HG03342 (cell line): ENCODE measurements at regions not wholly inside any gene's neighbourhood (a gene's known extent, or its start where the extent isn't known, plus 50 kb on each side); places are given as distances from the start of the nearest gene placed in this dataset.

Experiments used
- ATAC-seq: cut with Tn5 transposase; IDR thresholded peaks from one replicate; pipeline ENCODE4 v1.9.1; 2021; ENCODE audit warnings: mild to moderate bottlenecking, moderate library complexity; ENCODE audit not compliant: unreplicated experiment

DNA sequence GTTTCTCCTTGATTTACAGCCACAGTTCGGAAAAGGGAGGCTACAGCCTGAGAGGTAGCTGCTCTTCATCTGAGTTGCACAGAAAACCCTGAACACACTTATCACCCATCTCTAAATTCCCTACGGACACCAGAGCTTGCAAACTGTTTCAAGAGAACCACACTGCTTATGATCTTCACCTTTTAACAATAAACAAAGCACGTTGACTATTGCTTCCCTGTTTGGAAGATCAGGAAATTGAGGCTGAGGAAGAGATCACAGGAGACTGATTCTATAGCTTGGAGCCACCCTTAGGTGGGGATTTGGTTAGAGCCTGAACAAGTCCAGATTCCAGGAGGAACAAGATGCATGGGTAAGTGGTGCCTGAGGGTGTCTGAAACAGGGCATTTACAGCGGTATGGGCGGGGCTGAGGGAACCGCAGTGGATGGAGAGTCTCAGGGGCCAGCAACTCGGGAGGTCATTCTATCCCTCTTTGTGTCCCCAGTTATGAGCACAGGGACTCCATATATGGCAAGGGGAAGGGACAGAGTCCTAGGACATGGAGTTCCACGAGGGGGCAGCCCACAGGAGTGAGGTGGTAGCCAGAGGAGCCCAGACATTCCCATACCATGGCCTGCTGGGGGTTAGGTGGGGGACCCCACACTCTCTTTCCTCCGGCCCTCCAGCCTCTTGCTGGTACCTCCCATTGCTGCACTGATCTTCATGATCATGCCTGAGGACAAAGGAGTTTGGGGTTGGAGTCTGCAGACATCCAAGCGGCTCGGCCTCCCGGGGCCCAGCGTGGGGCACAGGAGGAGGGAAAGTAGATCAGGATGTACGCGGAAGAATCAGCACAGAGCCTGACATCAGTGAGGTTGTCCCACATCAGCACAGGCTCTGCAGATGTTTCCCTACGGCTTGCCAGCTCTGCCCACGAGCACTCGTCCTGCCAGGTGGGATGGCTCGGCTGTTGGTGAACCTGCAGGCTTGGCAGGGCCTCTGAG, 162.3 kb upstream of the ZNF536 start:
- ATAC-seq = no peak

- ATAC-seq = no peak
Measured at GRCh38 chr19:30212574-30212973, 159.6 kb upstream of the ZNF536 start.

DNA sequence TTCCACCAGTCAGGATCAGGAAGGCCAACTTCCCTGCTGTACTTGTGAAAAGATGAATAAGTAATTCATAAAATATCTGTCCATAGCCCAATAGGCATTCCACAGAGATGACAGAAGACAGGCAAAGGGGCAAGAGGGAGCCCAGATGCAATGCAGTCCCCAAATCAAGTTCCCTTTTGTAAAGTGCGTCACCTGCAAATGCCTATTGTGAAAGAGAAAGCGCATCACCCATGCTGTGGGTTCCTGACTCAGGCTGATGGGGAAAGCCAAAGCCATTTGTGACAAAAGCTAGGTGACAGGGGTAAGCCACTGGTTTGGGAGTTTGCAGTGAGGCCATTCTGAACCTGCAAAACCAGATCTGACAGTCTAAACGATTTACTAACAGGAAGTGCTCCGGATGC, 157.5 kb upstream of the ZNF536 start:
- peak; percentile 77 for ATAC-seq

GRCh38 chr19:30215248-30215647, 156.9 kb upstream of the ZNF536 start:
- ATAC-seq = no peak

- ATAC-seq = no peak
Measured at GRCh38 chr19:30216453-30216852, 155.7 kb upstream of the ZNF536 start.

- no peak for ATAC-seq
Measured at GRCh38 chr19:30217461-30217860, 154.7 kb upstream of the ZNF536 start.

DNA sequence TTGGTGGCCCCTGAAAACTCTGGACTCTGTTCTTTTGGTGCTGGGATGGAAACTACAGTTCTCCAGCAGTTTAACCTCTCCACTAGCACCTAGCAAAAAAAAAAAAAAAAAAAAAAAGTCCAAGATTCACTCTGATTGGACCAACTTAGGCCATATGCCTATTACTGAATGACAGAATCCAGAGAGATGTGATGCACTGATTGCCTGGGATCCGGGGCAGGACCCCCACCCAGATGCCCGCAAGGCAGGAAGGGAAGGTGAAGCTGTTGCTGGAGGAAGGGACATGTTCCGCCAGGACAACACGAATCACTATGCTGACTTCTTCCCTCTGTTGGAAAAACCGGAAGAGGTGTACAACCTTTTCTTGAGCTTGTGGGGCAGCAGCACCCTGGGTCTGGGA, 152.5 kb upstream of the ZNF536 start:
- no peak for ATAC-seq

GRCh38 chr19:30221176-30221575, 151.0 kb upstream of the ZNF536 start:
- no peak for ATAC-seq

DNA sequence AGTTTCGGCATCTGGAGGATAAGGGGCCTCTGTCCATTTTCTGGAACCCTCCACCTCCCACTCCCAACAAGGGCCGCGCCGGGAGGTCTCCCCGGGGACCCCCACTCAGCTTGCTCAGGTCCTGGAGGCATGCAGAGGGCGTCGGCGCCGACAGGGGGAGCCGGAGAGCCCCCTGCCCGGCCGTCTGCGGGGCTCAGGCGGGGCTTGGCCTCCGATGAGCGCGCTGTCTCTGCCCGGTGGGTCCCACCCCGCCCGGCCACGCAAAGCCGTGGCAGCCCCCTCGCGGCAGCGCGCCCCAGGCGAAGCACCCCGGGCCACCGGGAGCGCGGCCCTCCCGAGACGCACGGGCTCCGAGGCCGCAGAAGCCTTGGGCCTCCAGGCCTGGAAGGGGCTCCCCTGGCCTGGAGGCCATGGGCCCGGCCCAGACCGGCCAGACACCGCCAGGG, 149.7 kb upstream of the ZNF536 start:
- ATAC-seq = no peak

- no peak for ATAC-seq
Measured at GRCh38 chr19:30222992-30223865, 149.0 kb upstream of the ZNF536 start.

GRCh38 chr19:30223866-30224688, 148.1 kb upstream of the ZNF536 start:
- ATAC-seq = no peak

DNA sequence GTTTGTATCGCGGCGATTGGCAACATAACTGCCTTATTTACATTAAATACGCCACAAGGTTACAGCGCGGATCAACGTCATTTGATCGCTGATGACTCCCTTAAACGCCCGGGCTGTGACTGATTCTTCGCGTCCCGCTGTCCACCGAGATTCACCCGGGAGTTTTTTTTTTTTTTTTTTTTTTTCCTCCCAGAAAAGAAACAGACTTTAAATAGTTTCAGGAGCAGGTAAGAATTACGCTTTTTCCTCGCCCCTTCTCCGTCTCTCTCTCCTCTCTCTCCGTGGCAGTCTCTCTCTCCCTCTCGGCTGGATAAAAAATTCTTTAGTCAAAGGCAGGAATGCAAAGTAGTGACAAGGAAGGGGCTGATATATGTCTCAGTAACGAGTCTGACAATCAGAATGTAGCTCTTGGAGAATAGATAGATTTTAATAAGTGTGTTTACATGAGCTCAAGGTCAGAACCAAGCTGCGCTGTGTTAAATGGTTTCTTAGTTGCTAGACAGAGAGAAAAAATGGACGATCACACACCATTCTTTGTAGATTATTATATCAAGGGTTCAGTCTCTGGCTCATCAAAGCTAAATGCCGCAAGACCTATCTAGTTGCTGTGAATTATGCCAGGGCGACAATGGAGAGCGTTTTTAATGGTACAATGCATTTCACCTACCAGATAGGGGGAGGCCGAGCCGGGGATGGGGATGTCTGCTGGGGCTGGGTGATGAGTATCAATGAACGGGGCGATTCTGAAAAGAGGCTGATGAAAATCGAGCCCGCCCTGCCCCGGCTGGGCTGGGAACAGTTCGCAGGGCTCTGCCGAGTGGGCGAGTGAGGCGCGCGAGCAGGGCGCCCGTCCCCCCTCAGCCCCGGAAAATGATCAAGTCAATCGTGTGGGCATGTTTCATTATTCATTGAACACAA, 147.2 kb upstream of the ZNF536 start:
- no peak for ATAC-seq

DNA sequence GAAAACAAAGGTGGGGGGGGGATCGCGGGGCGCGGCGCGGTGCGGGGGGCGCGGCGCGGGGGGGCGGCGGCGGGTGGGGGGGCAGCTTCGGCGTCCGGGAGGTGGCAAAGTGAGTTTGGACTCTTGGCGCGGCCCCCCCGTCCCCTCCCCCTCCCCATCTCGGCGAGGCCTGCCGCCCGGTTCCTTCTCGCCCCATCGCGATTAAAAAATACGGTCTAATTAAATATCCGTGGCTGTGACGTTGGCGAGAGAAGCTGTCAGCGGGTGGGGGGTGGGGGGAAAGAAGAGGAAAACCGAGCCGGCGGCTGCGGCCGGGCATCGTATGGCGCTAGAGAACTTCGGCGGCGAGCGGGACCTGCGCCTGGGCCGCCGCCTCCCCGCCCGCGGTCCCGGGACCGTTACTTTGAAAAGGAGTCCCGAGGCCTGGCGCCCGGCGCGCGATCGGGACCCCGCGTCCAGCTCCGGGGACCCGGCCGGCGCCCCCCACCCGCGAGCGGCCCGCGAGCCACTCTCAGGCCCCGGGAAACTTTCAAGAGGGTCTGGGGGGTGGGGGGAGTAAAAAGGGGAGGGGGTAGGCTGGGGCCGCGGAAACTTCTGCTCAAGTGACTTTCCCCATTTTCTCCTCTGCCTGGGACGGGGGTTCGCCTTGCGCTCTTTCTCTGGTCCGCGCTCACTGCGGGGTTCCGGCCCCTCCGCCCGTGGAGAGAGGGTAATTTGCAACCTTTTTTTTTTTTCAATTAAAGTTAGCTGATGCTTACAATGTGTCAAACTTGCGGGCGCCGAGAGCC, 146.3 kb upstream of the ZNF536 start:
- ATAC-seq = no peak

- ATAC-seq = no peak
Measured at GRCh38 chr19:30226464-30227011, 145.6 kb upstream of the ZNF536 start.

DNA sequence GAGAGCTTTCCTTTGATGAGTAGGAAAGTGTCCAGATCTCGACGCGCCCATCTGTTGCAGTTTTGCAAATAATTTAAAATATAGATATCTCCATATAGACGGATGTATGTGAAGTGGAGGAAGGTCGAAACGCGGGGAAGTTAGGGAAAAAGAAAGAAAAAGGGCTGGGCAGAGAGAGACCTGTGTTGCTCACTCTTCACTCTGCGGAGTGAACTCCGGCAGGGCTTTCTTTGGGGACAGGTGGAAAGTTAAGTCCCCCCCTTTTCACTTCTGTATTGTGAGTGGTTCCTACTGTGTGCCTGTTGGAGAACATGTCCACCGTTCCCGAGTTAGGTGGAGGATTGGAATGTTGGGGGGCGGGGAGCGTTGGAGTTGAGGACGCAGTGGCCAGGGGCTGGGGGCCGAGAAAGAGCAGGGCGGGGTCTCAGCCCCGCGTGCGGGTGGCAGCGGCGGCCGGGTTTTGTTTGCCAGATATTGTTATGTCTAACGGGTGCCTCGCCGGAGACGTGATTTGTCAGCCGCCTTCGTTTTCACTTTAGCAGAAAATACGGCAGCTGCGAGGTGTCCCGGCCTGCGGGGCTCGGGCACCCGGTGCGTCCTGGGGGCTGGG, 145.1 kb upstream of the ZNF536 start:
- ATAC-seq = no peak

DNA sequence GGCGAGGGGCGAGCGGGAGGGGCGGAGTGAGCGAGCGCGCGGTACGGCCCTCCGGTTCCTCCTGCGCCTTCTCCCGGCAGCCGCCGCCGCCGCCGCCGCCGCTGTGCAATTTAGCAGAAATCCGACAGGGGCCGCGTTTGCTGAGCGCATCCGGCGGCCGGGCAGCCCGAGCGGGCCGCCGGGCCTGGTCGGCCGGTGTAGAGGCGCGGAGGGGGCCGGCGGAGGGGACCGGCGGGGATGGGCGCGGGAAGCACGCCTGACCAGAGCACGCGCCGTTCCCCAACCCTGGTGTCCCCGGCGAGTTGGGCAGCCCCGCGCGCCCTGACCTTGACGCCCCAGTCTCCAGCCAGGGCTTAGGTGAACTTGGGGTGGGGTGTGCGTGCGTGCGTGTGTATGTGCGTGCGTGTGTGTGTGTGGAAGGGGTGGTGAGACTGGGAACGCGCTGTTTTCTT, 144.5 kb upstream of the ZNF536 start:
- ATAC-seq = peak; percentile 76

GRCh38 chr19:30228113-30228834, 143.9 kb upstream of the ZNF536 start:
- no peak for ATAC-seq
